ENCODE measurements at regions not wholly inside any gene's neighbourhood (a gene's known extent, or its start where the extent isn't known, plus 50 kb on each side); places are given as distances from the start of the nearest gene placed in this dataset.
"Not testable (repeated sequence)": the region's sequence is repeated elsewhere in the genome, so short reads cannot be mapped to it uniquely, and the experiment has no call there.

DNA sequence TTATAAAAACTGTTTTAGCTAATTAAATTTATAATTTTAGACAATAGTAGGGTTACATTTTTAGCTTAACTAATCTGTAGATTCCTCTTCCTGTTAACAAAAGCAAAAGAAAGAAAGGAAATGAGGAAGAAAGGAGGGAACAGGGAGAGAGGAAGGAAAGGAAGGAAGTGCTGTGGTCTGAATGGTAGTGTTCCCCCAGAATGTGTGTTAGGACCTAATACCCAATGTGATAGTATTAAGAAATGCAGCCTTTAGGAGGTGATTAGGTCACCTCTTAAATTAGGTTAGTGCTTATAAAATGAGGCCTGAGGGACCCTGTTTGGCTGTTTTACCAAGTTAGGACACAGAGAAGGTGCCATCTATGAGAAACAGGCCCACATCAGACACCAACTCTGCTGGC lies 136.9 kb upstream of the SAMSN1 start:
- no peak for DNase-seq (ENCODE audit: low read depth)

DNA sequence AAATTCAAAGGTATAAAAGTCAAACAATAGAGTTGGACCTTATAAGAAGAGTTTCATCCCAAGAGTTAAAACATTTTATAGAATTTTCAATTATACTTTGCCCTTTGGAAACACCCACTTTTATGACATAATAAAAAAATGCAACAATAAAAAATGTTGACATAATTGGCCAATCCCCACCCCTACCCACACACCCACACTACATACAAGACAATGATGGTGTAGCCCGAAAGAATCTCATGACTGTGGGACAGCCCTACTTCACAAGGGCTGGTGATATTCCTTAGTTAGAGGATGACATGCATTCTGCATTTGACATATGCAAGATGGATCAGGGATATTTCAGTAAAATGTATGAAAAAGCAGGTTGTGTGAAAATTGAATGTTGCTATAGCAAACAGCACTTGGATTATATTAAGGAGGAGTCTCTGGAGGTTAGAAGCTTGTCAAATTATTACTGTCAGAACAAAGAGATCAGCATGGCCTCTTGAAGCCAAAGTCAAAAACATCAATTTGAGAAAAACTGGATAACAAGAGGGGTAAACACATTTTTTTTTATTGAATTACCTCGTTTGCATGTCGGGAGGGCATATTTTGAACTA lies 133.0 kb upstream of the SAMSN1 start:
- no peak for DNase-seq (ENCODE audit: low read depth)

DNA sequence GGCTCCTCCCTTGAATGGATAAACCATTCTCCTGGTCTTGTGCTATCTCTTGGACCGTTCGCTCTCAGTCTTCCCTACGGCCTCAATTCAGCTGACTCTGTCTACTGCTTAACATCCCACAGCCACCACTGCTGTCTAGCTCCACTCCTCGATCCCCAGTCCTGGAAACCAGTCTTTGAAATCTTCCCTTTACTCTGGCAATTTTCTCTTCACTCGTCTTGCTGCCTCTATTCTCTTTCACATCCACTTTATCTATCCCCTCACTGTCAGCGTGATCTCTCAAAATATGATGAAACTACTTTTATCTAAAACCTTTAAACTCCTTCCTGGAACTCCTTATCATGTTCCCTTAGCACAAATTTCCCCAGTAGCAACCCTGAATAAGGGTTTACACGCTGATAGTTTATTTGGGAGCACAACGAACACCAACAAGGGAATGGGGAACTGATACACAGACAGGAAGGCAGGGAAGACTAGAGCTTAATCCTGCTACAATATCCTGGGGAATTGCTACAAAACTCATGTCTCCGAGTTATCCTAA lies 131.6 kb upstream of the SAMSN1 start:
- no peak for DNase-seq (ENCODE audit: low read depth)

- DNase-seq (ENCODE audit: low read depth), result no peak
Observed at GRCh38 chr21:14677013-14677412, 130.9 kb upstream of the SAMSN1 start.

- DNase-seq (ENCODE audit: low read depth), result no peak
Observed at GRCh38 chr21:14675774-14676530, 129.8 kb upstream of the SAMSN1 start.

- no peak for DNase-seq (ENCODE audit: low read depth)
Observed at GRCh38 chr21:14673649-14674048, 127.5 kb upstream of the SAMSN1 start.

- no peak for DNase-seq (ENCODE audit: low read depth)
Observed at GRCh38 chr21:14672466-14672865, 126.4 kb upstream of the SAMSN1 start.

- no peak for DNase-seq (ENCODE audit: low read depth)
Observed at GRCh38 chr21:14670409-14670808, 124.3 kb upstream of the SAMSN1 start.

DNA sequence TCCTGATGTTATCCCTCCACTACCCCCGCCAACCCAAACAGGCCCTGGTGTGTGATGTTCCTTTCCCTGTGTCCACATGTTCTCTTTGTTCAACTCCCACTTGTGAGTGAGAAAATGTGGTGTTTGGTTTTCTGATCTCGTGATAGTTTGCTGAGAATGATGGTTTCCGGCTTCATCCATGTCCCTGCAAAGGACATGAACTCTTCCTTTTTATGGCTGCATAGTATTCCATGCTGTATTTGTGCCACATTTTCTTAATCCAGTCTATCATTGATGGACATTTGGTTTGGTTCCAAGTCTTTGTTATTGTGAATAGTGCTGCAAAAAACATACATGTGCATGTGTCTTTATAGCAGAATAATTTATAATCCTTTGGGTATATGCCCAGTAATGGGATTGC lies 123.0 kb upstream of the SAMSN1 start:
- DNase-seq (ENCODE audit: low read depth), result not testable (repeated sequence)

DNA sequence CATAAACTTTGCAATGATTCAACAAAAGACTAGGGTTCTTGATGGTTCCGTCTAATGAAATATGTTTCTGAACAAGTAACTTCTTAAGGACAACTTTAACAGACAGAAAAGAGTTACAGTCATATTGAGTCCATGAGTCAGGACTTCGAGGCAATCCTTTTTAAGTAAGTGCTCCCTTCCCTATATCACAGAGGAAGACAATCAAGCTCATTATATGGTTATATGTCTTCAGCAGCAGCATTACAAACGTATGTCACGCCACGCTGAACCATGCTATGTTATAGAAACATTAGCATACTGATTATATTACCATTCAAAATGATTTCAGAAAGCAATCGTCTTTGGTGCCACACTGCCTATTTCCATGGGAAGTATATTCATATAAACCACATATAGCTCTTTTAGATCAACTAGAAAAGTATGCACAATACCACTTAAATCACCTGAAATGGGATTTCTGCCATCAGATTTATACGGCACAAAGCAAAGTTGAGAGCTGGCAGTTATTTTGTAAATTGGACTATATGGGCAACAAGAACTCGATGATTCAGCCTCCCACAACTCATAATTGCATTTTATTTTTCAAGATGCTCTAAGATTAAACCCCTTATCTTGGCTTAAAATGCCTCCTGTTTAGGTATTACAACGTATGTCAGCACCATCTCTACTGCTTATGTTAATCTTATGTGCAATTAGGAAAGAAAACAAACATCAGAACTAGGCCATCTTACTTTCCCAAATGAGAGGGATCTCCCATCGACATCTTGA lies 111.3 kb upstream of the SAMSN1 start:
- DNase-seq (ENCODE audit: low read depth), result no peak

GRCh38 chr21:14646893-14647292 lies 100.8 kb upstream of the SAMSN1 start:
- no peak for DNase-seq (ENCODE audit: low read depth)

DNA sequence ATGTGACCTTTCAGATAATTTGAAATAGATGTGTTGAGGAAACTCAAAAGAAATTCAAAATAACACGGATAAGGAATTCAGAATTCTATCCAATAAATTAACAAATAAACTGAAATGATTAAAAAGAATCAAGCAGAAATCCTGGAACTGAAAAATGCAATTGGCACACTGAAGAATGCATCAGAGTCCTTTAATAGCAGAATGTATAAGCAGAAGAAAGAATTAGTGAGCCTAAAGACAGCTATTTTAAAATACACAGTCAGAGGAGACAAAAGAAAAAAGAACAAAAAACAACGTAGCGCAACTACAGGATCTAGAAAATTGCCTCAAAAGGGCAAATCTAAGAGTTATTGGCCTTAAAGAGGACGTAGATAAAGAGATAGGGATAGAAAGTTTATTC lies 99.6 kb upstream of the SAMSN1 start:
- DNase-seq (ENCODE audit: low read depth), result no peak

- DNase-seq (ENCODE audit: low read depth), result no peak
Observed at GRCh38 chr21:14632359-14632758, 86.2 kb upstream of the SAMSN1 start.

DNA sequence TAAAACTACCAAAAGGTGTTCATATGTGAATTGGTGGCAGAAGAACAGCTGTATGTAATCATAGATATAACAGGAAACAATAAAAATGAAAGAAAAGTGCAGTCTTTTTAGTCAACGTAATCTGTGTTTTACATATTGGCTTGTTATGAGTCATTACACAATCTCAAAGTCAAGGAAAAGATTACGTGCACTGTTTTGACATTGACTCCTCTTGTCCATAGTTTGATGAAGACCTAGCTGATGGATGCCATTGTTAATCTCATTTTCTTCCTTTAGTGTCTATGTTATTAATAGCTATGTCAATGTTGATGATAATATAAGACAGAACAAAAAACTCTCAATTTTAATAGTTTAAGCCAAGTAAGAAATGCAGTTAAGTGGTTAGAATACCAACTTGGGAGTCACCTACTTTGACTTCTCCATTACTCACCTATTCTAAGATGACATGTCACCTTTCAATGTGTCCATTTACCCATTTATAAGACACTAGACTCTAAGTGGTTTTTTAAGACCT lies 84.5 kb upstream of the SAMSN1 start:
- no peak for DNase-seq (ENCODE audit: low read depth)

DNA sequence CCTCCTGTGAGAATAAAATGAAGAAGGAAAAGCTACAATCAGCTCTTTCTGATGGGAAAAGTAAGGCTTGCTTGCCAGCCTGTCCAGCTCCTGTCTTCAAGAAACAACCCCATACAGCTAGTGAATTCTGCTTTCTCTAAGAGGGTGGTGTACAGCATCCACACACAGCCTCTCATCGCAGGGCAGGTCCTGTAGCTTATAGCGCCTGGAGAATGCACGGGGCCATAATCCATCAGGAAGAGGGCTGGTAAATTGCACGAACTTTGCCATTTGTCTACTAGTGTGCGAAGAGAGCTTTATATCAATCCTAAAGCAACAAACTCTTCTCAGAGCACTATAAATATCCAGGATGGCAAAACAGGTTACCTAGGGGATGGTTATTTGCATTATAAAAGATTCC lies 83.3 kb upstream of the SAMSN1 start:
- no peak for DNase-seq (ENCODE audit: low read depth)

DNA sequence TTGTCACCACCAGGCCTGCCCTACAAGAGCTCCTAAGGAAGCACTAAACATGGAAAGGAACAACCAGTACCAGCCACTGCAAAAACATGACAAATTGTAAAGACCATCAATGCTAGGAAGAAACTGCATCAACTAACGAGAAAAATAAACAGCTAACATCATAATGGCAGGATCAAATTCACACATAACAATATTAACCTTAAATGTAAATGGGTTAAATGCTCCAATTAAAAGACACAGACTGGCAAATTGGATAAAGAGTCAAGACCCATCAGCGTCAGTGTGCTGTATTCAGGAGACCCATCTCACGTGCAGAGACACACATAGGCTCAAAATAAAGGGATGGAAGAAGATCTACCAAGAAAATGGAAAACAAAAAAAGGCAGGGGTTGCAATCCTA lies 77.0 kb upstream of the SAMSN1 start:
- not testable (repeated sequence) for DNase-seq (ENCODE audit: low read depth)

DNA sequence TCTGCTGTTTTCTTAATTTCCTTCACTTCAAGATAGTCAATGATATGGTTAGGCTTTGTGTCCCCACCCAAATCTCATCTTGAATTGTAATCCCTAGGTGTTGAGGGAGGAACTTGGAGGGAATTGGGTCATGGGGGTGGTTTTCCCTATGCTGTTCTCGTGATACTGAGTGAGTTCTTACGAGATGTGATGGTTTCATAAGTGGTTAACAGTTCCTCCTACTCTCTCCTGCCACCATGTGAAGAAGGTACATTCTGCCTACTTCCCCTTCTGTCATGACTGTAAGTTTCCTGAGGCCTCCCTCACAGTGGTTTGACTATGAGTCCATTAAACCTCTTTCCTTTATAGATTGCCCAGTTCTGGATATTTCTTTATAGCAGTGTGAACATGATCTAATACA lies 74.0 kb upstream of the SAMSN1 start:
- no peak for DNase-seq (ENCODE audit: low read depth)

GRCh38 chr21:14617871-14618270 lies 71.8 kb upstream of the SAMSN1 start:
- DNase-seq (ENCODE audit: low read depth), result no peak

DNA sequence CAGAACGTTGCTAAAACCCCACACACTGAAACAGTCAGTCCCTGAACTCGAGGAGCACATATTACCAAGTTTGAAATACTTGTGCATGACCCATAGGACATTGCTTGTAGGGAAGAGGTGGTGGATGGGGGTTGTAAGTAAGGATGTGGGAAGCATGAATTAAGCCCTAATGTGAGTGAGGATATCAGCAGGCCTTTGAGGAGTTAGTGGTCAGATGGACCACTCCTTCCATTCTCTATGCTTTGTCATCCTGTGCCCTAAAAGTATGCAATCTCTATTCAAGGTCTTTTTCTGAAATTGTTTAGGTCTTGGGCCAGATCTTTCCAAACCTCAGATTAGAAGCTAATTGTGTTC lies 70.9 kb upstream of the SAMSN1 start:
- no peak for DNase-seq (ENCODE audit: low read depth)

- DNase-seq (ENCODE audit: low read depth), result no peak
Observed at GRCh38 chr21:14616380-14617039, 70.4 kb upstream of the SAMSN1 start.

DNA sequence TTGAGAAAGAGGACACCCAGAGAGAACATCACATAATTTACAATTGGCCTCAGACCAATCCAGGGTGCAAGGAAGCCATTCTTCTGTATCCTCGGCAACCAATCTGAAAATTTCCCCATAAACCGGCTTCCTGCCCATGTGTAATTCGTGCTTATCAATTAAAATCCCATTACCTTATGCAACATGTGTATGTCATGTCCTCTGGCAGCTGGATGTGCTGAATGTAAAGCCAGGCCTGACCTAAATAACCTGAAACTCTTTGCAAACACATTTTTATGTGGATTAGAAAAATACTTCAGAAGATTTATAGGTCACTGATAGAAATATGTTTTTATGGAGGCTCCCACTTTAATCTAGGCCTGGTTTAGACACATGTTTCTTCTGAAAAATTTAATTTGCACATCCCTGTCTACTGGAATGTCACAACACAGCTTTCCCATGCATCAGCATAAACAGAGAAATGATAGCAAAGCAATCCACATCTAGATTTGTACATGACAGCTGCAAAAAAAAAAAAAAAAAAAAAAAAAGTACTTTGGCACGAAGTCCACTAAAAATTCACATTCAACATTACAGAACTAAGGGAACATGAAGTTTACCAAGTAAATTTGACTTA lies 69.4 kb upstream of the SAMSN1 start:
- DNase-seq (ENCODE audit: low read depth), result no peak

- DNase-seq (ENCODE audit: low read depth), result no peak
Observed at GRCh38 chr21:14614287-14614686, 68.2 kb upstream of the SAMSN1 start.

Data from EH (cell line).